Pancreas (tissue), 10 donors: ENCODE measurements at regions not wholly inside any gene's neighbourhood (a gene's known extent, or its start where the extent isn't known, plus 50 kb on each side); places are given as distances from the start of the nearest gene placed in this dataset.
A peak's percentile ranks its signal among the peaks of the same experiment; 100 is the strongest.

Experiments
- ATAC-seq, 4 donors: fragments of 200-7000 bp; cut with Tn5 transposase; one replicate each; pipeline versions ENCODE4 v1.8.0 to v1.9.1; 2020; ENCODE audit warnings: mild to moderate bottlenecking in 4 of 4, moderate library complexity in 4 of 4
- DNase-seq, 6 donors: peaks; one replicate each; pipeline ENCODE4 v3.0.0-alpha.2; 2020
- FAIRE-seq: peaks from 2 replicates; lab custom pipeline; 2012; peaks lifted over from hg19 to GRCh38; lab: Jason Lieb, UNC
- H3K27ac ChIP-seq, 4 donors: fragments of 200-600 bp; sonication (generic); 1 replicate in 3 of 4; 2 replicates in 1 of 4; pipeline versions ENCODE4 v1.5.0 to v1.8.0; 2020
- H3K27me3 ChIP-seq, 4 donors: fragments of 200-600 bp; one replicate each; pipeline ENCODE4 v1.8.0; 2021
- H3K36me3 ChIP-seq, 3 donors: fragments of 200-600 bp; sonication (generic) in 1 of 3; one replicate each; pipeline versions ENCODE4 v1.5.0 to v1.8.0; 2020 to 2021
- H3K4me1 ChIP-seq, 3 donors: fragments of 200-600 bp; one replicate each; pipeline ENCODE4 v1.8.0; 2021
- H3K4me3 ChIP-seq, 4 donors: fragments of 200-600 bp; sonication (generic) in 2 of 4; one replicate each; pipeline versions ENCODE4 v1.5.0 to v1.8.0; 2020 to 2021
- H3K9me3 ChIP-seq, 4 donors: fragments of 200-600 bp; one replicate each; pipeline ENCODE4 v1.8.0; 2021
- CTCF ChIP-seq, 4 donors: fragments of 200-600 bp; sonication (generic) in 3 of 4; IDR thresholded peaks; one replicate each; pipeline versions ENCODE4 v1.5.0 to v1.8.0; 2021; ENCODE audit warnings: antibody characterized with exemption in 4 of 4
- WGBS, 2 donors: extraction: QIAGEN DNeasy Blood & Tissue Kit; methylation state at CpG; one replicate each; pipeline ENCODE4 v1.1.7; 2013; 5-methylcytosine and 5-hydroxymethylcytosine counted together
- intact Hi-C, 3 donors: fragments of 100-400 bp; cut with DNase I; formaldehyde crosslinking; loops; one replicate each; pipeline versions ENCODE4 v1.11.1 to v1.14.2; 2022
- donor health status: healthy with polysubstance abuse.
- donor health status: DM: no; HTN: no; CAD: no; lungs with moderate emphysema.
- donor health status: DM: no; HTN: no; CAD: no.
- donor health status: control.
- donor health status: control.
- donor health status: Bipolar disorder and iron deficiency.
- donor health status: DM: yes; HTN: yes; CAD: no.
- donor health status: DM: no; HTN: no; CAD: no.
- donor health status: DM: no; HTN: no; CAD: no.
- donor health status: DM: yes; HTN: yes; CAD: no.

- TF ChIP-seq CTCF (IDR thresholded peaks at IDR 0.05): no peak
- H3K4me1 ChIP-seq: no peaks in the 10 kb centered on the region
- FAIRE-seq (no peak), DNase-seq (no peak), ATAC-seq (no peak)
- H3K27me3 ChIP-seq: no peaks in the 10 kb centered on the region
- no peaks in the 10 kb centered on the region for H3K9me3 ChIP-seq
- intact Hi-C loops: no loop called here
- no peaks in the 10 kb centered on the region for H3K36me3 ChIP-seq
- H3K4me3 ChIP-seq: no peak overlapping the region
- 59 to 79% methylated on average over 2 of the region's 2 CpGs for WGBS, 2 donors
- no peak overlapping the region for H3K27ac ChIP-seq
These were observed 852.0 kb upstream of the PHF14 start for GRCh38 chr7:10121631-10122030.

GRCh38 chr7:10122551-10123100, 851.0 kb upstream of the PHF14 start:
- Histone ChIP-seq H3K4me1 (no peaks in the 10 kb centered on the region), H3K27me3 (no peaks in the 10 kb centered on the region), H3K9me3 (no peaks in the 10 kb centered on the region), H3K27ac (no peak overlapping the region), H3K36me3 (no peaks in the 10 kb centered on the region), H3K4me3 (no peak overlapping the region)
- 46 to 47% methylated on average over 4 of the region's 4 CpGs for WGBS, 2 donors
- DNase-seq (no peak), ATAC-seq (peak in 1 of 4 donors; percentile 23), FAIRE-seq (no peak)
- intact Hi-C loops: no loop called here
- no peak for TF ChIP-seq CTCF (IDR thresholded peaks at IDR 0.05)

GRCh38 chr7:10128748-10129147, 844.9 kb upstream of the PHF14 start:
- intact Hi-C loops: no loop called here
- no peaks in the 10 kb centered on the region for H3K9me3 ChIP-seq
- peak in 1 of 4 donors; percentile 45 for ATAC-seq
- no peaks in the 10 kb centered on the region for H3K36me3 ChIP-seq
- no peak overlapping the region for H3K27ac ChIP-seq
- H3K4me3 ChIP-seq: no peak overlapping the region
- 19 to 21% methylated on average over 1 of the region's 1 CpG for WGBS, 2 donors
- TF ChIP-seq CTCF (IDR thresholded peaks at IDR 0.05): no peak
- no peak for FAIRE-seq
- H3K4me1 ChIP-seq: no peaks in the 10 kb centered on the region
- no peaks in the 10 kb centered on the region for H3K27me3 ChIP-seq
- no peak for DNase-seq

- no peak for ATAC-seq
- intact Hi-C loops: no loop called here
These were observed 835.4 kb upstream of the PHF14 start for GRCh38 chr7:10138087-10138854.

More at GRCh38 chr7:10138087-10138854, 835.4 kb upstream of the PHF14 start:
- no peak for DNase-seq
- Histone ChIP-seq H3K27ac (no peak overlapping the region), H3K4me3 (no peak overlapping the region), H3K4me1 (no peaks in the 10 kb centered on the region), H3K27me3 (no peaks in the 10 kb centered on the region), H3K9me3 (no peaks in the 10 kb centered on the region), H3K36me3 (no peaks in the 10 kb centered on the region)
- 72 to 76% methylated on average over 5 of the region's 5 CpGs for WGBS, 2 donors
- TF ChIP-seq CTCF (IDR thresholded peaks at IDR 0.05): no peak
- FAIRE-seq: no peak
